HCT116 (cell line): ENCODE measurements at regions not wholly inside any gene's neighbourhood (a gene's known extent, or its start where the extent isn't known, plus 50 kb on each side); places are given as distances from the start of the nearest gene placed in this dataset.

Source experiments
- CTCF ChIP-seq, 3 experiments: fragments of 200-600 bp in 1 of 3; sonication (generic) in 1 of 3; IDR thresholded peaks in 2 of 3; conservative IDR thresholded peaks in 1 of 3; 2 replicates each; pipeline ENCODE4 v1.5.1; 2012 to 2017; ENCODE audit warnings: low read depth in 2 of 3, low read length in 2 of 3, antibody characterized with exemption in 1 of 3, borderline replicate concordance in 1 of 3, control low read depth in 1 of 3, mild to moderate bottlenecking in 1 of 3, mixed read lengths in 1 of 3, mixed run types in 1 of 3, moderate library complexity in 1 of 3; ENCODE audit not compliant: insufficient read depth in 1 of 3
- EGR1 ChIP-seq: IDR thresholded peaks from 2 replicates; pipeline ENCODE4 v1.6.1; 2012; ENCODE audit warnings: low read depth
- EZH2 ChIP-seq: fragments of 200-600 bp; sonication (generic); IDR thresholded peaks from 2 replicates; pipeline ENCODE4 v1.6.1; 2017; ENCODE audit warnings: antibody characterized with exemption, mixed run types
- POLR2A ChIP-seq: IDR thresholded peaks from 2 replicates; pipeline ENCODE4 v1.7.0; 2011; ENCODE audit warnings: borderline replicate concordance; ENCODE audit not compliant: insufficient read depth, insufficient read length; ENCODE audit errors: extremely low read depth
- POLR2AphosphoS5 ChIP-seq: IDR thresholded peaks from 2 replicates; pipeline ENCODE4 v1.6.1; 2011; ENCODE audit warnings: mild to moderate bottlenecking, low read depth, low read length, moderate library complexity
- SIN3A ChIP-seq: IDR thresholded peaks from 2 replicates; pipeline ENCODE4 v1.6.1; 2012; ENCODE audit warnings: low read depth
- TCF7L2 ChIP-seq: IDR thresholded peaks from 2 replicates; pipeline ENCODE4 v1.7.0; 2011; ENCODE audit warnings: borderline replicate concordance, inconsistent platforms; ENCODE audit not compliant: insufficient read depth, insufficient read length; ENCODE audit errors: extremely low read depth
- ZFX ChIP-seq: fragments of 450-650 bp; IDR thresholded peaks from 2 replicates; pipeline ENCODE4 v1.6.1; 2017

GRCh38 chr7:71009636-71010035 lies 122.3 kb upstream of the GALNT17 start:
- TF ChIP-seq POLR2A = no peak
- TF ChIP-seq CTCF (IDR thresholded peaks at IDR 0.05 in 2 of 3, conservative IDR thresholded peaks at IDR 0.05 in 1 of 3; ENCODE audit: borderline replicate concordance in 1 of 3, insufficient read depth in 1 of 3, low read depth in 2 of 3, low read length in 2 of 3) = no peak
- no peak for TF ChIP-seq TCF7L2
- no peak for TF ChIP-seq EGR1
- no peak for TF ChIP-seq EZH2
- TF ChIP-seq SIN3A = no peak
- TF ChIP-seq ZFX = no peak
- TF ChIP-seq POLR2AphosphoS5 = no peak
